ENCODE measurements at regions not wholly inside any gene's neighbourhood (a gene's known extent, or its start where the extent isn't known, plus 50 kb on each side); places are given as distances from the start of the nearest gene placed in this dataset.

- no peak for TF ChIP-seq EZH2 (IDR thresholded peaks at IDR 0.05; ENCODE audit: borderline replicate concordance, insufficient read depth, low read depth, low read length, poor library complexity, severe bottlenecking)
- no peak overlapping the region for H3K9ac ChIP-seq (ENCODE audit: low read length)
- H3K4me2 ChIP-seq (replicated peaks; ENCODE audit: low read depth, low read length, poor library complexity, severe bottlenecking) = no peak overlapping the region
- ChIA-PET POLR2A (no interaction called here), CTCF (no interaction called here)
- 100% methylated on average over 1 of the region's 2 CpGs for WGBS (ENCODE audit: insufficient coverage)
- DNase-seq = no peak
- H3K4me1 Mint-ChIP-seq = peaks cover 9% of the 10 kb centered on the region
- intact Hi-C loops (cut with micrococcal nuclease) = no loop called here
- H3K27ac Mint-ChIP-seq = no peak overlapping the region
- H3K4me3 ChIP-seq (ENCODE audit: control extremely low read depth in 1 of 5, extremely low read depth in 1 of 5, insufficient read depth in 1 of 5, low read depth in 2 of 5, low read length in 4 of 5) = no peak overlapping the region
- H3K36me3 ChIP-seq (replicated peaks in 1 of 2; ENCODE audit: control extremely low read depth in 1 of 2, control insufficient read depth in 1 of 2, extremely low read depth in 1 of 2, insufficient read depth in 2 of 2, low read length in 1 of 2) = no peaks in the 10 kb centered on the region
- H3K27me3 ChIP-seq (replicated peaks in 1 of 4; ENCODE audit: control extremely low read depth in 1 of 4, control insufficient read depth in 3 of 4, insufficient read depth in 4 of 4, low read length in 3 of 4) = no peaks in the 10 kb centered on the region
- H3K9me3 ChIP-seq (ENCODE audit: control extremely low read depth in 1 of 3, control insufficient read depth in 2 of 3, insufficient read depth in 1 of 3, low read length in 2 of 3) = no peaks in the 10 kb centered on the region
- no peak overlapping the region for H3K27ac ChIP-seq (ENCODE audit: low read length in 2 of 2)
- no peaks in the 10 kb centered on the region for H3K9me3 Mint-ChIP-seq (ENCODE audit: insufficient read depth)
- H3K4me3 Mint-ChIP-seq = no peak overlapping the region
- ATAC-seq (ENCODE audit: low read depth) = no peak
- no peaks in the 10 kb centered on the region for H4K20me1 ChIP-seq (ENCODE audit: control insufficient read depth, insufficient read depth, low read length, poor library complexity, severe bottlenecking)
- peaks cover 4 to 7% of the 10 kb centered on the region in 2 donors for H3K4me1 ChIP-seq (ENCODE audit: control insufficient read depth in 2 of 2, insufficient read depth in 2 of 2, low read length in 2 of 2)
- H3K27me3 Mint-ChIP-seq = peaks cover 6% of the 10 kb centered on the region
- no peaks in the 10 kb centered on the region for H3K79me2 ChIP-seq (ENCODE audit: control insufficient read depth, insufficient read depth, low read length)
- H2AFZ ChIP-seq (ENCODE audit: insufficient read depth, low read depth, low read length, poor library complexity, severe bottlenecking) = no peak overlapping the region
These were observed 225.7 kb upstream of the TNP1 start for GRCh38 chr2:217085543-217085942.

DNA sequence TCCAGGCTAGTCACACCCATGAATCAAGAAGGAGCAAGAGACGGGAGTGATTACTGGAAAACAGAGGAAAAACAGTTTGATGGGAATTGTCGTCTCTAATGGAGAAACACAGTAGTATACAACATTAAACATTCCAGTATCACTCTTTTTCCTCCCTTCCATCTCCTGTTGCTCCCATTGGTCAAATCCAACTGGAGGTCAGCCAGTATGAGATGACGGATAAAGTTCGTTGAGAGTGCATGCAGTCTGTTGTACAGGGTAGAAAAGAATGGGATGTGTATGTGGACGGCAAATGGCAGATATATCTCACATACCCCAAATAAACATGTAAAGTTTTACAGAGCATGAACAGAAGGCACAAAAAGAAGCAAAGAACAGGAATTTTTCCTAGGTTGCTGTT is 221.9 kb upstream of the TNP1 start:
- H3K9ac ChIP-seq (ENCODE audit: low read length) = no peak overlapping the region
- ATAC-seq (ENCODE audit: low read depth) (no peak), DNase-seq (no peak)
- WGBS (ENCODE audit: insufficient coverage) = no CpG with 5 or more reads among the region's 5 CpGs
- no peak overlapping the region for H2AFZ ChIP-seq (ENCODE audit: insufficient read depth, low read depth, low read length, poor library complexity, severe bottlenecking)
- Mint-ChIP-seq H3K27ac (no peak overlapping the region), H3K4me3 (no peak overlapping the region), H3K4me1 (no peaks in the 10 kb centered on the region), H3K9me3 (ENCODE audit: insufficient read depth) (no peaks in the 10 kb centered on the region), H3K27me3 (peaks cover 11% of the 10 kb centered on the region)
- no peaks in the 10 kb centered on the region for H3K79me2 ChIP-seq (ENCODE audit: control insufficient read depth, insufficient read depth, low read length)
- H4K20me1 ChIP-seq (ENCODE audit: control insufficient read depth, insufficient read depth, low read length, poor library complexity, severe bottlenecking) = no peaks in the 10 kb centered on the region
- intact Hi-C loops (cut with micrococcal nuclease) = no loop called here
- no peaks in the 10 kb centered on the region for H3K4me1 ChIP-seq (ENCODE audit: control insufficient read depth in 2 of 2, insufficient read depth in 2 of 2, low read length in 2 of 2)
- peaks cover 0 to under 1% (median 0%) of the 10 kb centered on the region in 3 donors for H3K9me3 ChIP-seq (ENCODE audit: control extremely low read depth in 1 of 3, control insufficient read depth in 2 of 3, insufficient read depth in 1 of 3, low read length in 2 of 3)
- no peak overlapping the region for H3K4me2 ChIP-seq (replicated peaks; ENCODE audit: low read depth, low read length, poor library complexity, severe bottlenecking)
- H3K27me3 ChIP-seq (replicated peaks in 1 of 4; ENCODE audit: control extremely low read depth in 1 of 4, control insufficient read depth in 3 of 4, insufficient read depth in 4 of 4, low read length in 3 of 4) = peaks cover 0 to 2% (median 0%) of the 10 kb centered on the region in 4 experiments
- H3K27ac ChIP-seq (ENCODE audit: low read length in 2 of 2) = no peak overlapping the region
- no peak overlapping the region for H3K4me3 ChIP-seq (ENCODE audit: control extremely low read depth in 1 of 5, extremely low read depth in 1 of 5, insufficient read depth in 1 of 5, low read depth in 2 of 5, low read length in 4 of 5)
- POLR2A ChIA-PET = no interaction called here
- TF ChIP-seq EZH2 (IDR thresholded peaks at IDR 0.05; ENCODE audit: borderline replicate concordance, insufficient read depth, low read depth, low read length, poor library complexity, severe bottlenecking) = no peak
- TF ChIP-seq, protein P1, sequence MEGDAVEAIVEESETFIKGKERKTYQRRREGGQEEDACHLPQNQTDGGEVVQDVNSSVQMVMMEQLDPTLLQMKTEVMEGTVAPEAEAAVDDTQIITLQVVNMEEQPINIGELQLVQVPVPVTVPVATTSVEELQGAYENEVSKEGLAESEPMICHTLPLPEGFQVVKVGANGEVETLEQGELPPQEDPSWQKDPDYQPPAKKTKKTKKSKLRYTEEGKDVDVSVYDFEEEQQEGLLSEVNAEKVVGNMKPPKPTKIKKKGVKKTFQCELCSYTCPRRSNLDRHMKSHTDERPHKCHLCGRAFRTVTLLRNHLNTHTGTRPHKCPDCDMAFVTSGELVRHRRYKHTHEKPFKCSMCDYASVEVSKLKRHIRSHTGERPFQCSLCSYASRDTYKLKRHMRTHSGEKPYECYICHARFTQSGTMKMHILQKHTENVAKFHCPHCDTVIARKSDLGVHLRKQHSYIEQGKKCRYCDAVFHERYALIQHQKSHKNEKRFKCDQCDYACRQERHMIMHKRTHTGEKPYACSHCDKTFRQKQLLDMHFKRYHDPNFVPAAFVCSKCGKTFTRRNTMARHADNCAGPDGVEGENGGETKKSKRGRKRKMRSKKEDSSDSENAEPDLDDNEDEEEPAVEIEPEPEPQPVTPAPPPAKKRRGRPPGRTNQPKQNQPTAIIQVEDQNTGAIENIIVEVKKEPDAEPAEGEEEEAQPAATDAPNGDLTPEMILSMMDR (IDR thresholded peaks at IDR 0.05) = no peak
- H3K36me3 ChIP-seq (replicated peaks in 1 of 2; ENCODE audit: control extremely low read depth in 1 of 2, control insufficient read depth in 1 of 2, extremely low read depth in 1 of 2, insufficient read depth in 2 of 2, low read length in 1 of 2) = no peaks in the 10 kb centered on the region
- CTCF ChIA-PET = no interaction called here
